Left renal cortex interstitium (tissue), 4 donors: ENCODE measurements at regions not wholly inside any gene's neighbourhood (a gene's known extent, or its start where the extent isn't known, plus 50 kb on each side); places are given as distances from the start of the nearest gene placed in this dataset.
"Not testable (repeated sequence)": the region's sequence is repeated elsewhere in the genome, so short reads cannot be mapped to it uniquely, and the experiment has no call there.

ENCODE experiments used
- DNase-seq, 4 donors: peaks; one replicate each; pipeline ENCODE4 v3.0.0-alpha.2; 2013; ENCODE audit warnings: low read depth in 4 of 4, low spot score in 2 of 4, missing footprints in 1 of 4

DNA sequence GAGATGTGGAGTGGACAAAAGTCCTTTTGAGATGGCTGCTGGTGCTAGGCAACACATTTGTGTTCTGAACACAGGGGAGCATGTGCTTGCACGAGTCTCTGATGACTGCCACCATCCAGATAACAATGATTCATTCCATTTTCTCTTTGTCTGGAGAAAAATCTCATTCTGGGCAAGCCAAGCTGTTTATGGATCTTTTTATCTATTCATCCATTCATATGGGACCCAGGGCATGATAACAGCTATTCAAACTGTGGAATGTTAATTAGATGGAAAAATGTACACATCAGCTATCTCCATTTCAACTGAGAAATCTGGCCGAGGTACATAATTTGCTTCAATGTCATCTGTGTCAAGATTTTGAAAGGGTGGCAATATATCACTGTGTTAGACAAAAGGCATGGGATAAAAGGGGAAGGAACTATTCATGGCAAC, 117.5 kb upstream of the ZBED5 start:
- no peak for DNase-seq

DNA sequence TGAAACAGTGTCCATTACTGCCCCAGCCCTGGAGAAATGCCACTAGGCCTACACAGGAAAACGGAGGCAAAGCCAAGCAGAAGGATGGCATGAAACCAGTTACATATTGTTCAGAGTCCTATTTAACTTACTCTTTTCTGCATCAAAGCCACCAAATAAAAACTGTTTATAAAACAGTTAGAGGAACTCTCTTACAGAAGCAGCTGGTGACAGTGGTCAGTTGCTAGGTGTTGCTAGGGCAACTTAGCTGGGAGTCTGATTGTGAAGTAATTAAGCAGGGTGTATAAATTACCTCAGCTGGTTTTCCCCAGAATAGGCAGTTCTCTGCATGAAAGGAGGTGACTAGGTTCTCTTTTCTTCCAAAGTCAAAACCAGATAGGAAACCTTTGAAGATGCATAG, 115.6 kb upstream of the ZBED5 start:
- peak in 3 of 4 donors; percentile 11 to 38 (median 31) for DNase-seq

GRCh38 chr11:10970926-10971325, 113.1 kb upstream of the ZBED5 start:
- DNase-seq: no peak

GRCh38 chr11:10969387-10969786, 111.5 kb upstream of the ZBED5 start:
- no peak for DNase-seq

- not testable (repeated sequence) for DNase-seq
Measured at GRCh38 chr11:10956884-10957283, 99.0 kb upstream of the ZBED5 start.

DNA sequence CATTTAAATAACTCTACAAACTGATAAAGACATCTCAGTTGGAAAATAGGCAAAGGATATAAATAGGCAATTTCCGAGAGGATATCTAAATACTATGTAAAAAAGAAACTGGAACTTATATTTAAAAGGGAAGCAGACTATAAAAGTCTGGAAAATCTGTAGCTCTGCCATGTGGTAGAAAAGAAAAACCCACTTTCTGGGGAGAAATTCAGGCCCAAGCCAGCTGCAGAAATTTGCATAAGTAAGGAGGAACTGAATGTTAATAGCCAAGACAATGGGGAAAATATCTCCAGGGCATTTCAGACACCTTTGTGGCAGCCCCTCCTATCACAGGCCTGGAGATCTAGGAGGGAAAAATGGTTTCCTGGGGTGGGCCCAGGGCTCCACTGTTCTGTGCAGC, 97.8 kb upstream of the ZBED5 start:
- DNase-seq: no peak

- DNase-seq: no peak
Measured at GRCh38 chr11:10954184-10954583, 96.3 kb upstream of the ZBED5 start.

GRCh38 chr11:10952872-10953271, 95.0 kb upstream of the ZBED5 start:
- no peak for DNase-seq

DNA sequence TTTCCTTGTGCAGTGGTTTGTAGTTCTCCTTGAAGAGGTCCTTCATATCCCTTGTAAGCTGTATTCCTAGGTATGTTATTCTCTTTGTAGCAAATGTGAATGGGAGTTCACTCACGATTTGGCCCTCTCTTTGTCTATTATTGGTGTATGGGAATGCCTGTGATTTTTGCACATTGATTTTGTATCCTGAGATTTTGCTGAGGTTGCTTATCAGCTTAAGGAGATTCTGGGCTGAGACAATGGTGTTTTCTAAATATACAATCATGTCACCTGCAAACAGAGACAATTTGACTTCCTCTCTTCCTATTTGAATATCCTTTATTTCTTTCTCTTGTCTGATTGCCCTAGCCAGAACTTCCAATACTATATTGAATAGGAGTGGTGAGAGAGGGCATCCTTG, 90.1 kb upstream of the ZBED5 start:
- DNase-seq: not testable (repeated sequence)

DNA sequence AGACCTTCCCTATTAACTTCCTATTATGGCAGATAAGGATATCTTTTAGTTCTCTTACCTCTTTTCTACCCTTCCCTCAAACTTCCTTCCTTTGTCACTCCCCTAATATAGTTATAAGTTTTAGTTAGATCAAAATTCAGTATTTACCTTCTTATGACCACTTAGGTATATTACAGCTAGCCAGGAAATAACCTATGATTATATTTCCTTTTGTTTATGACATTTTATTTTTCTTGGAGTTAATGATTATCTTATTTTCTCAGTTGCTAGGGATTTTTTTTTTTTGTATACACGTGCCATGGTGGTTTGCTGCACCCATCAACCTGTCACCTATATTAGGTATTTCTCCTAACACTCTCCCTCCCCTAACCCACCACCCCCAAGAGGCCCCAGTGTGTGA, 88.2 kb upstream of the ZBED5 start:
- no peak for DNase-seq

GRCh38 chr11:10945196-10945595, 87.3 kb upstream of the ZBED5 start:
- DNase-seq: no peak

GRCh38 chr11:10943968-10944367, 86.1 kb upstream of the ZBED5 start:
- DNase-seq: no peak

DNA sequence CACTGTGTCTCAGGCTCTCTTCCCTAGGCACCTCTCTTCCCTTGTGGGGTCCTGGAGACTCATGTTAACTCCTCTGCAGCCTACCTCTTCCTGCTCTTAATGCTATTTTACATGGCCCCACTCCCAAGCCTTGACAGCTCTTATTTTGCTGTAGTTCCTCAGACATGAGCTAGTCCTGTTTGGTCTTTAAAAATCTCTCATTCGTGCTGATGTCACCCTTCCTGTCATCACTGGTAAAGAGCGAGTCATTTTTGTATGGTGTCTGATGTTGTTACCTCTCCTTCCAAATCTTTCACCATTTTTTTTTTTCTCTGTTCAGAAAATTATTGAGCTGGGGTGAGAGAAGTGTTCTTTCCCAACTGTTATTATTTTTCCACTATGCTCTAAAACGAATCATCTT, 84.8 kb upstream of the ZBED5 start:
- no peak for DNase-seq

DNA sequence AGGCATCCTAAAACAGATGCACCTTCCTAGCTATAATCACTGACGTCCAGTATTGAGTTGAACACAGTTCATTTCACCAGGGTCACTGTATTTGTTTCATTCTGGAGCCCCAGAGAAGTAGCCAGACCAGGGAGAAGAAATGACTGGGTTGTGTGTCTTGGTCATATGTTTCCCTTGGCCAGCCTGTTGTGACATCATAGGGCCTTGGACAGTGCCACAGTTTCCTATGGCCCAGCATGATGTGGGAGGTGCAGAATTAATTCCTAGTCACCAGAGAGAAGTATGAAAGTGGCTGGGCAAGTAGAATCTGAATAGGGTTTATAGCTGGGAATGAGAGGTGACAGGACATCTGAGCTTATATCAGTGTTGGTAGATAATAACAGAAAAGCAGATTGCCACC, 84.0 kb upstream of the ZBED5 start:
- no peak for DNase-seq

- DNase-seq: no peak
Measured at GRCh38 chr11:10941414-10941813, 83.6 kb upstream of the ZBED5 start.

- DNase-seq: no peak
Measured at GRCh38 chr11:10938650-10939387, 81.0 kb upstream of the ZBED5 start.

DNA sequence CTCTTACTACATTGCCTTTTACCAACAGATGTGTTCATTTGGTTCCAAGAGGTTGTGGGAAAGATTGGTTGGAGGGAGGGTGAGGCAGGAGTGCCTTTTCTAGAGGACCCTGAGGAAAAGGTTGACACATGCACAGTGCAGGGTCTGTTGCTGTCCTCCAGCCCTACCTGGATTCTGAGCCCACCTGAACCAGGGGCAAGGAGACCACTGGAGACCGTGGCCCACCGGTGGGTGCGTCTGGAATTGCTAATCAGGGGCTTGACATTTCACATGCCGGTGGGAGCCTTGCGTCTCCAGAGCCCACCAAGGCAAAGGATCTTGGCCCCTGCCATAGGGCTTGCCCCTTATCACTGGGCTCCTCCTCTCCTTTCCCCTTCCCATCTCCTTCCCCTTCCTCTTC, 80.4 kb upstream of the ZBED5 start:
- DNase-seq: no peak

- no peak for DNase-seq
Measured at GRCh38 chr11:10937385-10937771, 79.5 kb upstream of the ZBED5 start.

DNA sequence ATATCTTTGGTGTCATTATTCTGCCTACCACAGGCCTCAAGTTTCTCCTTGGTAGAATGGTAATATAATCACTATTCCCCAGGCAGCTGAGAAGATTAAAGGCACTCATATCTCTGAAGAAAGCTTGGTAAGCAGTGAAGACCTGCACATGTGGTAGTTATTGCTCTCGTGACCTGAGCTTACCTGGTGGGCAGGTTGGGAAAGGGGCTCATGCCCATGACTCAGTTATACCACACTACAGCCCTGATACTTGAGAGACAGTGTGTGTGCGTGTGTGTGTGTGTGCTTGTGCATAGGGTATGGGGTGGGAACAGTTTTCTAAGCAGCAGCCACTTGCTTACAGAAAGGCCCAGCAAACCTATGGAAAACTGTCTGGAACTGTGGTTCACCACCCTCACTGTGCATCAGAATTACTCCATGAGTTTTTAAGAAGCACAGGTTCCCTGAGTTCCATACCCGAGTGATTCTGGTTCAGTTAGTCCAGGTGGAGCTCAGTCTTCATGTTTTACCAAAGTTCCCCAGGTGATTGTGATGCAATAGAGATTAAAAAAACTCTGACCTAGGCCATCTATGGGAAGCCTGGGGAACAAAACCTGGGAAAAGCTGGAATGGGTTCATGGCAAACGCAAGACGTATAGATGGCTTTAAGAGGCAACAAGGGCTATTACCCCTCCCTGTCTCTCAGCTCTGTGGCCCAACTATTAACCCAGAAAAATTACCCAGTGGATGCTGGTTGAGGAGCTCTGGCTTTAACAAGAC, 79.0 kb upstream of the ZBED5 start:
- no peak for DNase-seq

GRCh38 chr11:10935015-10935559, 77.2 kb upstream of the ZBED5 start:
- no peak for DNase-seq

DNA sequence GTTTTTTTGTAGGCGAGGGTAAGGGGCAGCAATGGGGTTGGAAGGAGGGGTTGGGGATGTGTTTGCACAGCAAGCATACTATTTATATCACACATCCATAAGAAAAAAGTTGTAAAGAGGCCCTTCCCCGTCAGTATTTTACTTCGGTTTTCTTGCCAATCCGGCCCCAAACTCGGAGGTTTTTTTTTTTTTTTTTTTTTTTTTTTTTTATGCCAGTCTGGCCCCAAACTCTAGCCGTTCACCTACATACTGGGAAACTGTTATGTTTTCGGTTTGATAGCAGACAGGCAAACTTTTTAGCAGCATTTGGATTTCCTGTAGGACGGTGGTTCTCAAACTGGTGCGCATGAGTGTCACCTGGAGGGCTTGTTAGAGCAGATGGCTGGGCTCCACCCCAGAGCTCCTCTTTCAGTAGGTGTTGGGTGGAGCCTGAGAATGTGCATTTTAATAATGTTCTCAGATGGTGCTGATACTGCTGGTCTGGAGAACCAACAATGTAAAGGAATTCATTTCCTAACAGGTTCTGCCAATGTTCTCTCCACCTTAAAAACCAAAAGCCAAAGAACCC, 76.5 kb upstream of the ZBED5 start:
- peak in 1 of 4 donors; percentile 16 for DNase-seq
